ENCODE measurements at regions not wholly inside any gene's neighbourhood (a gene's known extent, or its start where the extent isn't known, plus 50 kb on each side); places are given as distances from the start of the nearest gene placed in this dataset.

DNA sequence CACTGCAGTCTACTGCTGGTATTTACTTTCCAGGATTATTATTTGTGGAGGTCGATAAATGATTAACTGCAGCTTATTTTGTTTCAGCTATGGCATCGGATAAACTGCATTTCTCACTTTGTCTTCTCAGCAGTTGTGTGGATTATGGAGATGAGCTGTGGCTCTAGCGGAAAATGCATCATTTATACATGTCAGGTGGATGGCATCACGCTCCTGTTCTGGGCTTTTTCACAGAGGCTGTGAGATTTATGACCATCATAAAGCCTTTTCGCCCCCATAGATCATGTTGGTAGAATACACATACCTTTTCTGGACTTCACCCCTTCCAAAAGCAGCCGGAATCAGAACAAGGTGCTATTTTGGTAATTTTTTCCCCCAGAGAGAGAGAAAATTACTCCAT is 118.8 kb upstream of the MAGEB18 start:
- Histone ChIP-seq H3K9me2 (ENCODE audit: insufficient read depth, low read length) (no peaks in the 10 kb centered on the region), H3K36me3 (ENCODE audit: insufficient read depth, low read length) (no peaks in the 10 kb centered on the region), H3K27me3 (ENCODE audit: insufficient read depth, low read depth, low read length) (no peaks in the 10 kb centered on the region), H3K4me2 (ENCODE audit: low read length) (no peak overlapping the region), H3K9me3 (ENCODE audit: low read length) (no peaks in the 10 kb centered on the region), H3K4me3 (ENCODE audit: low read length) (no peak overlapping the region), H2AFZ (ENCODE audit: low read depth, low read length) (no peak overlapping the region), H3F3A (ENCODE audit: insufficient read depth, low read length, poor library complexity, severe bottlenecking) (no peaks in the 10 kb centered on the region), H4K20me1 (ENCODE audit: insufficient read depth) (no peaks in the 10 kb centered on the region), H3K79me2 (replicated peaks; ENCODE audit: insufficient read depth, low read length) (no peaks in the 10 kb centered on the region), H3K27ac (ENCODE audit: low read length) (no peak overlapping the region), H3K9ac (ENCODE audit: low read length) (no peak overlapping the region)
- TF ChIP-seq TAF1 (IDR thresholded peaks at IDR 0.05; ENCODE audit: low read depth): no peak
- TF ChIP-seq RAD21 (conservative IDR thresholded peaks at IDR 0.05): no peak
- TF ChIP-seq POLR2AphosphoS5 (IDR thresholded peaks at IDR 0.05): no peak
- TF ChIP-seq, protein P1, sequence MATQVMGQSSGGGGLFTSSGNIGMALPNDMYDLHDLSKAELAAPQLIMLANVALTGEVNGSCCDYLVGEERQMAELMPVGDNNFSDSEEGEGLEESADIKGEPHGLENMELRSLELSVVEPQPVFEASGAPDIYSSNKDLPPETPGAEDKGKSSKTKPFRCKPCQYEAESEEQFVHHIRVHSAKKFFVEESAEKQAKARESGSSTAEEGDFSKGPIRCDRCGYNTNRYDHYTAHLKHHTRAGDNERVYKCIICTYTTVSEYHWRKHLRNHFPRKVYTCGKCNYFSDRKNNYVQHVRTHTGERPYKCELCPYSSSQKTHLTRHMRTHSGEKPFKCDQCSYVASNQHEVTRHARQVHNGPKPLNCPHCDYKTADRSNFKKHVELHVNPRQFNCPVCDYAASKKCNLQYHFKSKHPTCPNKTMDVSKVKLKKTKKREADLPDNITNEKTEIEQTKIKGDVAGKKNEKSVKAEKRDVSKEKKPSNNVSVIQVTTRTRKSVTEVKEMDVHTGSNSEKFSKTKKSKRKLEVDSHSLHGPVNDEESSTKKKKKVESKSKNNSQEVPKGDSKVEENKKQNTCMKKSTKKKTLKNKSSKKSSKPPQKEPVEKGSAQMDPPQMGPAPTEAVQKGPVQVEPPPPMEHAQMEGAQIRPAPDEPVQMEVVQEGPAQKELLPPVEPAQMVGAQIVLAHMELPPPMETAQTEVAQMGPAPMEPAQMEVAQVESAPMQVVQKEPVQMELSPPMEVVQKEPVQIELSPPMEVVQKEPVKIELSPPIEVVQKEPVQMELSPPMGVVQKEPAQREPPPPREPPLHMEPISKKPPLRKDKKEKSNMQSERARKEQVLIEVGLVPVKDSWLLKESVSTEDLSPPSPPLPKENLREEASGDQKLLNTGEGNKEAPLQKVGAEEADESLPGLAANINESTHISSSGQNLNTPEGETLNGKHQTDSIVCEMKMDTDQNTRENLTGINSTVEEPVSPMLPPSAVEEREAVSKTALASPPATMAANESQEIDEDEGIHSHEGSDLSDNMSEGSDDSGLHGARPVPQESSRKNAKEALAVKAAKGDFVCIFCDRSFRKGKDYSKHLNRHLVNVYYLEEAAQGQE (IDR thresholded peaks at IDR 0.05; ENCODE audit: borderline replicate concordance): no peak

DNA sequence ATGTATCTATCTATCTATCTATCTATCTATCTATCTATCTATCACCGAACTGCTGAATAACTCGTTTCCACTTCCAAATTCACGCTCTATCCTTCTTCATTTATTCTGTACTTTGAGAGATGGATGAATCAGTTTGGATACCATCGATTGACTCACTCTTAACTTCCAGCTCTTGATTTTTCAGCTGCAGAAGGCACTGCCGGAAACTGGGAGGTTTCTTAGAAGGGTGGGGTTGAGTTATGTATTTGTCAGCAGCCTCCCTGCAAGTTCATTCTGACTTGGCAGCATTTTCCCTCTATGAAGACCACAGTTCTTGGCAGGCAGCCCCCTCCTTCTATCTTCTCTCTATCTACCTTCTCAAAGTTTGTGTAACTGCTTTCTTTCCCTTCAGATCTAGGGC is 112.0 kb upstream of the MAGEB18 start:
- no peaks in the 10 kb centered on the region for H4K20me1 ChIP-seq (ENCODE audit: insufficient read depth)

More for the DNA sequence above, 112.0 kb upstream of the MAGEB18 start:
- H2AFZ ChIP-seq (ENCODE audit: low read depth, low read length): no peak overlapping the region
- H3K79me2 ChIP-seq (replicated peaks; ENCODE audit: insufficient read depth, low read length): no peaks in the 10 kb centered on the region
- H3K9ac ChIP-seq (ENCODE audit: low read length): no peak overlapping the region
- H3F3A ChIP-seq (ENCODE audit: insufficient read depth, low read length, poor library complexity, severe bottlenecking): no peaks in the 10 kb centered on the region
- H3K9me3 ChIP-seq (ENCODE audit: low read length): no peaks in the 10 kb centered on the region
- no peak overlapping the region for H3K4me2 ChIP-seq (ENCODE audit: low read length)
- H3K27me3 ChIP-seq (ENCODE audit: insufficient read depth, low read depth, low read length): no peaks in the 10 kb centered on the region
- no peak overlapping the region for H3K4me3 ChIP-seq (ENCODE audit: low read length)
- no peak overlapping the region for H3K27ac ChIP-seq (ENCODE audit: low read length)
- H3K9me2 ChIP-seq (ENCODE audit: insufficient read depth, low read length): no peaks in the 10 kb centered on the region
- TF ChIP-seq, protein P2, sequence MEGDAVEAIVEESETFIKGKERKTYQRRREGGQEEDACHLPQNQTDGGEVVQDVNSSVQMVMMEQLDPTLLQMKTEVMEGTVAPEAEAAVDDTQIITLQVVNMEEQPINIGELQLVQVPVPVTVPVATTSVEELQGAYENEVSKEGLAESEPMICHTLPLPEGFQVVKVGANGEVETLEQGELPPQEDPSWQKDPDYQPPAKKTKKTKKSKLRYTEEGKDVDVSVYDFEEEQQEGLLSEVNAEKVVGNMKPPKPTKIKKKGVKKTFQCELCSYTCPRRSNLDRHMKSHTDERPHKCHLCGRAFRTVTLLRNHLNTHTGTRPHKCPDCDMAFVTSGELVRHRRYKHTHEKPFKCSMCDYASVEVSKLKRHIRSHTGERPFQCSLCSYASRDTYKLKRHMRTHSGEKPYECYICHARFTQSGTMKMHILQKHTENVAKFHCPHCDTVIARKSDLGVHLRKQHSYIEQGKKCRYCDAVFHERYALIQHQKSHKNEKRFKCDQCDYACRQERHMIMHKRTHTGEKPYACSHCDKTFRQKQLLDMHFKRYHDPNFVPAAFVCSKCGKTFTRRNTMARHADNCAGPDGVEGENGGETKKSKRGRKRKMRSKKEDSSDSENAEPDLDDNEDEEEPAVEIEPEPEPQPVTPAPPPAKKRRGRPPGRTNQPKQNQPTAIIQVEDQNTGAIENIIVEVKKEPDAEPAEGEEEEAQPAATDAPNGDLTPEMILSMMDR (IDR thresholded peaks at IDR 0.05; ENCODE audit: poor library complexity, severe bottlenecking): no peak
- TF ChIP-seq SMC3 (conservative IDR thresholded peaks at IDR 0.05; ENCODE audit: poor library complexity): no peak
- no peak for TF ChIP-seq EP300 (conservative IDR thresholded peaks at IDR 0.05; ENCODE audit: poor library complexity, severe bottlenecking)
- no peak for TF ChIP-seq POLR2AphosphoS5 (IDR thresholded peaks at IDR 0.05)
- TF ChIP-seq, protein P1 (IDR thresholded peaks at IDR 0.05; ENCODE audit: borderline replicate concordance): no peak
- no peak for TF ChIP-seq MXI1 (conservative IDR thresholded peaks at IDR 0.05; ENCODE audit: poor library complexity, severe bottlenecking)
- no peak for TF ChIP-seq EZH2 (IDR thresholded peaks at IDR 0.05; ENCODE audit: borderline replicate concordance, insufficient read depth, low read length, poor library complexity, severe bottlenecking)
- no peak for TF ChIP-seq TAF1 (IDR thresholded peaks at IDR 0.05; ENCODE audit: low read depth)
- TF ChIP-seq RAD21 (conservative IDR thresholded peaks at IDR 0.05): no peak
- H3K36me3 ChIP-seq (ENCODE audit: insufficient read depth, low read length): no peaks in the 10 kb centered on the region

Data from neural cell (in vitro differentiated cells).